GM12878 (cell line): ENCODE measurements at regions not wholly inside any gene's neighbourhood (a gene's known extent, or its start where the extent isn't known, plus 50 kb on each side); places are given as distances from the start of the nearest gene placed in this dataset.

Source experiments
- CREB1 ChIP-seq: IDR thresholded peaks from 2 replicates; pipeline ENCODE4 v1.6.1; 2012; ENCODE audit warnings: low read depth, mild to moderate bottlenecking, inconsistent platforms
- POLR2A ChIP-seq: IDR thresholded peaks from 2 replicates; pipeline ENCODE4 v1.6.1; 2011; ENCODE audit warnings: low read depth, mild to moderate bottlenecking, low read length
- POLR2AphosphoS5 ChIP-seq: IDR thresholded peaks from 2 replicates; pipeline ENCODE4 v1.6.1; 2011; ENCODE audit warnings: mild to moderate bottlenecking, low read length, inconsistent platforms
- RUNX3 ChIP-seq: IDR thresholded peaks from 2 replicates; pipeline ENCODE4 v1.6.1; 2012; ENCODE audit warnings: low read length, inconsistent platforms
- SRF ChIP-seq, 2 experiments: IDR thresholded peaks; 2 replicates each; pipeline ENCODE4 v1.6.1; 2011; ENCODE audit warnings: low read depth in 2 of 2, low read length in 2 of 2, mild to moderate bottlenecking in 1 of 2, moderate library complexity in 1 of 2
- TCF12 ChIP-seq: IDR thresholded peaks from 2 replicates; pipeline ENCODE4 v1.6.1; 2011; ENCODE audit warnings: low read depth, mild to moderate bottlenecking, low read length
- ZNF384 ChIP-seq: IDR thresholded peaks from 2 replicates; pipeline ENCODE4 v1.6.1; 2012; ENCODE audit warnings: low read depth, mild to moderate bottlenecking, low read length, improper control_type of control experiment, borderline replicate concordance
- TF ChIP-seq, protein P1 (sequence below), 3 experiments: IDR thresholded peaks in 2 of 3; conservative IDR thresholded peaks in 1 of 3; 2 replicates each; pipeline ENCODE4 v1.5.1; 2011; ENCODE audit warnings: low read depth in 3 of 3, low read length in 3 of 3, mild to moderate bottlenecking in 3 of 3, control low read depth in 2 of 3, moderate library complexity in 2 of 3, inconsistent platforms in 1 of 3, mixed read lengths in 1 of 3; ENCODE audit not compliant: control insufficient read depth in 2 of 3, insufficient read depth in 1 of 3; ENCODE audit errors: extremely low read depth in 1 of 3

DNA sequence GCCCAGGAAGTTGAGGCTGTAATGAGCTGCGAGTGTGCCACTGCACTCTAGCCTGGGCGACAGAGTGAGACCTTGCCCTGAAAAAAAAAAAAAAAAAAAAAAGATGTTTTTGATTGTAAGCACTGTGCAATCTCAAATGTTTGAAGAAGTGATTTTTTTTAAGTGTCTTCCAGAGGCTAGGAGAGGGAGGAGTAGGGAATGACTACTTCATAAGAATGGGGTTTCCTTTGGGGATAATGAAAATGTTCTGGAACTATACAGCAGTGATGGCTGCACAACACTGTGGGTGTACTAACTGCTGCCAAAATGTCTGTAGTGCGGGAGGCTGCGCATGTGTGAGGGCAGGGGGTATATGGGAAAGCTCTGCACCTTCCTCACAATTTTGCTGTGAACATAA, 83.7 kb downstream of the MCFD2 start:
- no peak for TF ChIP-seq RUNX3
- TF ChIP-seq, protein P1, sequence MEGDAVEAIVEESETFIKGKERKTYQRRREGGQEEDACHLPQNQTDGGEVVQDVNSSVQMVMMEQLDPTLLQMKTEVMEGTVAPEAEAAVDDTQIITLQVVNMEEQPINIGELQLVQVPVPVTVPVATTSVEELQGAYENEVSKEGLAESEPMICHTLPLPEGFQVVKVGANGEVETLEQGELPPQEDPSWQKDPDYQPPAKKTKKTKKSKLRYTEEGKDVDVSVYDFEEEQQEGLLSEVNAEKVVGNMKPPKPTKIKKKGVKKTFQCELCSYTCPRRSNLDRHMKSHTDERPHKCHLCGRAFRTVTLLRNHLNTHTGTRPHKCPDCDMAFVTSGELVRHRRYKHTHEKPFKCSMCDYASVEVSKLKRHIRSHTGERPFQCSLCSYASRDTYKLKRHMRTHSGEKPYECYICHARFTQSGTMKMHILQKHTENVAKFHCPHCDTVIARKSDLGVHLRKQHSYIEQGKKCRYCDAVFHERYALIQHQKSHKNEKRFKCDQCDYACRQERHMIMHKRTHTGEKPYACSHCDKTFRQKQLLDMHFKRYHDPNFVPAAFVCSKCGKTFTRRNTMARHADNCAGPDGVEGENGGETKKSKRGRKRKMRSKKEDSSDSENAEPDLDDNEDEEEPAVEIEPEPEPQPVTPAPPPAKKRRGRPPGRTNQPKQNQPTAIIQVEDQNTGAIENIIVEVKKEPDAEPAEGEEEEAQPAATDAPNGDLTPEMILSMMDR (IDR thresholded peaks at IDR 0.05 in 2 of 3, conservative IDR thresholded peaks at IDR 0.05 in 1 of 3; ENCODE audit: control insufficient read depth in 2 of 3, extremely low read depth in 1 of 3, insufficient read depth in 1 of 3, low read depth in 3 of 3, low read length in 3 of 3): no peak
- TF ChIP-seq CREB1: no peak
- TF ChIP-seq POLR2AphosphoS5: no peak
- TF ChIP-seq POLR2A: no peak
- TF ChIP-seq ZNF384: no peak
- TF ChIP-seq SRF (IDR thresholded peaks at IDR 0.05; ENCODE audit: low read depth in 2 of 2, low read length in 2 of 2): no peak
- no peak for TF ChIP-seq TCF12
